A549 (cell line): ENCODE measurements at regions not wholly inside any gene's neighbourhood (a gene's known extent, or its start where the extent isn't known, plus 50 kb on each side); places are given as distances from the start of the nearest gene placed in this dataset.

Experiments used
- BHLHE40 ChIP-seq: IDR thresholded peaks from 2 replicates; pipeline ENCODE4 v1.6.1; 2012; ENCODE audit warnings: low read depth, low read length, inconsistent platforms
- CHD2 ChIP-seq: fragments of 150-350 bp; IDR thresholded peaks from 2 replicates; pipeline ENCODE4 v1.6.1; 2014; ENCODE audit warnings: low read length; ENCODE audit not compliant: partially characterized antibody
- CTCF ChIP-seq: fragments of >200 bp; sonication (Bioruptor Twin); formaldehyde crosslinking; IDR thresholded peaks from 3 replicates; pipeline ENCODE4 v1.5.1; 2016
- ELK1 ChIP-seq: fragments of 150-350 bp; IDR thresholded peaks from 2 replicates; pipeline ENCODE4 v1.6.1; 2014; ENCODE audit warnings: low read depth, mild to moderate bottlenecking, low read length
- KDM5A ChIP-seq: fragments of 200-600 bp; sonication (generic); IDR thresholded peaks from 2 replicates; pipeline ENCODE4 v1.6.1; 2016; ENCODE audit warnings: antibody characterized with exemption, mild to moderate bottlenecking
- MAX ChIP-seq: IDR thresholded peaks from 2 replicates; pipeline ENCODE4 v1.6.1; 2012
- MYC ChIP-seq: IDR thresholded peaks from 2 replicates; pipeline ENCODE4 v1.6.1; 2012; ENCODE audit warnings: mild to moderate bottlenecking, inconsistent platforms, low read length, improper control_type of control experiment, borderline replicate concordance
- POLR2A ChIP-seq: IDR thresholded peaks from 2 replicates; pipeline ENCODE4 v1.6.1; 2012; ENCODE audit warnings: mild to moderate bottlenecking, low read length
- RCOR1 ChIP-seq: fragments of 150-350 bp; IDR thresholded peaks from 2 replicates; pipeline ENCODE4 v1.6.1; 2014; ENCODE audit warnings: antibody characterized with exemption, low read length, low read depth
- RNF2 ChIP-seq: fragments of 200-600 bp; sonication (generic); IDR thresholded peaks from 2 replicates; pipeline ENCODE4 v1.6.1; 2016; ENCODE audit warnings: low read depth, mild to moderate bottlenecking, antibody characterized with exemption, moderate library complexity, borderline replicate concordance
- USF2 ChIP-seq: fragments of 450-650 bp; IDR thresholded peaks from 2 replicates; pipeline ENCODE4 v1.6.1; 2014; ENCODE audit warnings: antibody characterized with exemption

GRCh38 chr14:46087604-46088003, 564.0 kb downstream of the RPL10L start:
- TF ChIP-seq CTCF (no peak), POLR2A (no peak), MYC (no peak), BHLHE40 (no peak), USF2 (no peak), RCOR1 (no peak), ELK1 (no peak), CHD2 (no peak), RNF2 (no peak), MAX (no peak), KDM5A (no peak)
